ENCODE measurements at regions not wholly inside any gene's neighbourhood (a gene's known extent, or its start where the extent isn't known, plus 50 kb on each side); places are given as distances from the start of the nearest gene placed in this dataset.
"Not testable (repeated sequence)": the region's sequence is repeated elsewhere in the genome, so short reads cannot be mapped to it uniquely, and the experiment has no call there.

- DNase-seq (ENCODE audit: low spot score), result no peak
These were observed 248.7 kb upstream of the CXADR start for GRCh38 chr21:17264182-17264581.

- no peak for DNase-seq (ENCODE audit: low spot score)
These were observed 243.1 kb upstream of the CXADR start for GRCh38 chr21:17269760-17270159.

DNA sequence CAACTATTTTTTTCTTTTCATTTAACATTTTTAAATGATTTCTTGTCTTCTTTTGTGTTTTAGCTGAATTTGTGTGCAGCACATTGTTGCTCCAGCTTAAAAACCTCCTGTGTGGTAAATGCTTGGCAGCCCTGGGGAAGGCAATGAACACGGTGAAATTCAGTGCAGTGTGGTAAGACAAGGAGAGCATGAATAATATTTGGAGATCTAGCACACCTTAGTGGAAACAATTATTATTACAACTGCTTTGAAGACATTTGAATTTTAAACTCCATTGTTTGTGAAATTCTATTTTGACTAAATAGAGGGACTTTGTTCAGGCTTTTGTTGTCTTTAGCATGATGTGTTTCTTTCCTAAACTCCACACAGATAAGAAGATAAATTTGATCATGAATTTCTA lies 242.6 kb upstream of the CXADR start:
- peak; percentile 73 for DNase-seq (ENCODE audit: low spot score)

- DNase-seq (ENCODE audit: low spot score), result no peak
These were observed 233.2 kb upstream of the CXADR start for GRCh38 chr21:17279663-17280062.

DNA sequence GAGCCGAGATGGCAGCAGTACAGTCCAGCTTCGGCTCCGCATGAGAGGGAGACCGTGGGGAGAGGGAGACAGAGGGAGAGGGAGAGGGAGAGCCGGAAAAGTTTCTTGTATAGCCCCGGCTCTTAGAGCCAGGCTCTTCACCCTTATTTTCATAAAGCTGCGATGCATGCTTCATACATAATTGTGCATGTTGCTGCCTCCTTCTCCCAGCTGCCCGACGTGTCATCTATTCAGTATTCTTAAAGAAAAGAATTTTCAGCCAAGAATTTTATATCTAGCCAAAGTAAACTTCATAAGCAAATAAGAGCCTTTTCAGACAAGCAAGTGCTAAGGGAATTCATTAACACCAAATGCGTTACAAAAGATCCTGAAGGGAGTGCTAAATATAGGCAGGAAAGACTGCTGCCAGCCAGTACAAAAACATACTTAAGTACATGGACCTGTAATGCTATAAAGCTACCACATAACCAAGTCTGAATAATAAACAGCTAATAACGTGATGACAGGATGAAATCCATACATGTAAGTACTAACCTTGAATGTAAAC lies 219.8 kb upstream of the CXADR start:
- not testable (repeated sequence) for DNase-seq (ENCODE audit: low spot score)

DNA sequence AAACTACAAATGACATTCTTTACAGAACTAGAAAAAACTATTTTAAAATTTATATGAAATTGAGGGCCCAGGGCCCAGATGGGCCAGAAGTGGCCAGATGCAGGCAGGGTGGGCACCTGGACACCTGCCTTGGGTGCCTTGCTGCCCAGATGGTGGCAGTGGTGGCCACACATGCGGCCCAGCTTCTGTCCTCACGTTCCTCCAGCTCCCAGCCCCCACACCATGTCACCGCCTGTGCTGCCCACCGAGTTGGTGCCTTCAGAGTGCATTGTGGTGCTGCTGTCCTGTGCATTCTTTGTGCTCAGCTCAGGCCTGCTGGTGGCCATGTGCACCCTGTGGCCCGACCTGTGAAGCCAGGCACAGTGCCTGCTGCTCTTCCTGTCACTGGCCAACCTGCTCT lies 216.8 kb upstream of the CXADR start:
- DNase-seq (ENCODE audit: low spot score), result no peak

GRCh38 chr21:17299576-17299975 lies 213.3 kb upstream of the CXADR start:
- not testable (repeated sequence) for DNase-seq (ENCODE audit: low spot score)

- not testable (repeated sequence) for DNase-seq (ENCODE audit: low spot score)
These were observed 185.1 kb upstream of the CXADR start for GRCh38 chr21:17327715-17328114.

GRCh38 chr21:17334484-17334883 lies 178.4 kb upstream of the CXADR start:
- peak; percentile 72 for DNase-seq (ENCODE audit: low spot score)

- no peak for DNase-seq (ENCODE audit: low spot score)
These were observed 172.8 kb upstream of the CXADR start for GRCh38 chr21:17340081-17340480.

DNA sequence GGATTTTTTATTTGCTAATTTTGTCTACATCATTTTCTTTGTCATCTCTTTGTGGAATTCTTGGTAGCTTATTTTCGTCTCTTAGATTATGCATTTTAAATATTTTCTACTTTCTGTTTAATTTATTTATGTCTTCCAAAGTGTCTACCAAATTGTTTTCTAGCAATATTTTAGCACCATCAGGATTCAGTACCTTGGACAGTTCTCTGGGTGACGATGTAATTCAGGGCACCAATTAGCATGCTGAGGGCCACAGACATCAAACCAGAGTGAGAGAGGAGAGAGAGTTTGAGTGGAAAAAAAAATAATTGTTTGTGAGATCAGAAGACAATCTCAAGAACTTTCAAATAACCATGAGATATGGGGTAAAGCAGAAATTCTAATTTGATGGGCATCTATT lies 169.8 kb upstream of the CXADR start:
- DNase-seq (ENCODE audit: low spot score), result no peak

- DNase-seq (ENCODE audit: low spot score), result no peak
These were observed 164.5 kb upstream of the CXADR start for GRCh38 chr21:17348357-17348756.

DNA sequence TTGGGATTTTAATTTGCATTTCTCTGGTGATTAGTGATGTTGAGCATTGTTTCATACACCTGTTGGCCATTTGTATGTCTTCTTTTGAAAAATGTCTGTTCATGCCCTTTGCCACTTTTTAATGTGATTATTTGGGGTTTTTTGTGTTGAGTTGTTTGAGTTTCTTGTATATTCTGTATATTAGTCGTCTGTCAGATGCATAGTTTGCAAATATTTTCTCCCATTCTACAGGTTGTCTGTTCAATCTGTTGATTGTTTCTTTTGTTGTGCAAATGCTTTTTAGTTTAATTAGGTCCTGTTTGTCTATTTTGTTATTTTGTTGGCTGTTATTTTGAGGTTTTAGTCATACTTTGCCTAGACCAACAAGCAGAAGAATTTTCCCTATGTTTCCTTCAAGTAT lies 164.0 kb upstream of the CXADR start:
- DNase-seq (ENCODE audit: low spot score), result no peak

DNA sequence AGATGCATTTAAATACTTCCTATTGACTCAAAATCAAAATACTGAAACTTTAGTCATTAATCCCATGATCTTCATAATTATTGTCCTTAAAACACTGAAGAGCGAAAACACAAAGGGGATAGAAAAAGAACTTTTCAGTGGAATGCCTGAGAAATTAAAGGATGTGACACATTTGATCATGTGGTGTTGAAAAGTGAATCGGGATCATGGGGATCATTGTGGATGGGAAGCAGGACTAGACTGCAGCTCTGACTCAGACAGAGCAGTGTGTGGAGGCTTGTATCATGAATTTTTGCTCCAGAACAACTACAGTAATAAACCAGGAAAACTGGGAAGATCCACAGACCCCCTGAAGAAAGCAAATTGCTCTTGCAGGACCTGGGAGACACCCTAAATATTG lies 161.1 kb upstream of the CXADR start:
- no peak for DNase-seq (ENCODE audit: low spot score)

- no peak for DNase-seq (ENCODE audit: low spot score)
These were observed 159.7 kb upstream of the CXADR start for GRCh38 chr21:17352996-17353655.

GRCh38 chr21:17359781-17360180 lies 153.1 kb upstream of the CXADR start:
- no peak for DNase-seq (ENCODE audit: low spot score)

DNA sequence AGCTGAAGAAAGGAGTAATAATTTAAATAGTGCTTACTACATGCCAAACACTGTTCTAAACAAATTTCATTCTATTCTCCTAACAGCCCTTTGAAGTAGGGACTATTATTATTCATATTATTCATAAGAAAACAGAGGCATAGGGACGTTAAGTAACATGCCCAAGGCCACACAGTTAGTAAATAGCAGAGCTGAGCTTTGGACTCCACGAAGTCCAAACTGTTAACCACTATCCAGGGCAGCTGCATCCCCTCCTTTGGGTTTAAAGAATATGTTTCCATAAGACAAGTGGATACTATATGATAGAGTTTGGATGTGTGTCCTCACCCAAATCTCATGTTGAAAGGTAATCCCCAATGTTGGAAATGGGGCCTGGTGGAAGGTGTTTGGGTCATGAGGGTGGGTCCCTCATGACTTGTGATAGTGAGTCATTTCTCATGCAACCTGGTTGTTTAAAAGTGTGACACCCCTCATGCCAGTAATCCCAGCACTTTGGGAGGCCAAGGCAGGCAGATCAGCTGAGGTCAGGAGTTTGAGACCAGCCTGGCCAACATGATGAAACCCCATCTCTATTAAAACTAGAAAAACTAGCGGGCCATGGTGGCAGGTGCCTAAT lies 144.0 kb upstream of the CXADR start:
- no peak for DNase-seq (ENCODE audit: low spot score)

- DNase-seq (ENCODE audit: low spot score), result peak; percentile 9
These were observed 142.6 kb upstream of the CXADR start for GRCh38 chr21:17370263-17370662.

- no peak for DNase-seq (ENCODE audit: low spot score)
These were observed 141.9 kb upstream of the CXADR start for GRCh38 chr21:17370916-17371315.

- DNase-seq (ENCODE audit: low spot score), result peak; percentile 67
These were observed 141.4 kb upstream of the CXADR start for GRCh38 chr21:17371450-17371849.

- DNase-seq (ENCODE audit: low spot score), result no peak
These were observed 140.6 kb upstream of the CXADR start for GRCh38 chr21:17372200-17372599.

- no peak for DNase-seq (ENCODE audit: low spot score)
These were observed 126.3 kb upstream of the CXADR start for GRCh38 chr21:17386498-17386897.

- peak; percentile 81 for DNase-seq (ENCODE audit: low spot score)
These were observed 125.7 kb upstream of the CXADR start for GRCh38 chr21:17387030-17387617.
